HepG2 (cell line): ENCODE measurements at regions not wholly inside any gene's neighbourhood (a gene's known extent, or its start where the extent isn't known, plus 50 kb on each side); places are given as distances from the start of the nearest gene placed in this dataset.
"Not testable (repeated sequence)": the region's sequence is repeated elsewhere in the genome, so short reads cannot be mapped to it uniquely, and the experiment has no call there.

Experiments
- CEBPB ChIP-seq: IDR thresholded peaks from 2 replicates; pipeline ENCODE4 v1.6.1; 2011; ENCODE audit warnings: low read depth, low read length, improper control_type of control experiment, borderline replicate concordance
- CTCF ChIP-seq: sonication (generic); formaldehyde crosslinking; IDR thresholded peaks from 2 replicates; pipeline ENCODE4 v1.5.0; 2020; ENCODE audit warnings: mild to moderate bottlenecking, missing genetic modification reagents, moderate library complexity
- GABPB1 ChIP-seq: IDR thresholded peaks from 2 replicates; pipeline ENCODE4 v1.6.1; 2016; ENCODE audit warnings: mild to moderate bottlenecking, missing genetic modification reagents, moderate library complexity, missing compliant biosample characterization
- PBX3 ChIP-seq: sonication (generic); formaldehyde crosslinking; IDR thresholded peaks from 2 replicates; pipeline ENCODE4 v1.8.1; 2023; ENCODE audit warnings: missing genetic modification reagents, inconsistent platforms, borderline replicate concordance
- POLR2A ChIP-seq, 2 experiments: IDR thresholded peaks; 2 replicates each; pipeline ENCODE4 v1.6.1; 2011; ENCODE audit warnings: low read depth in 2 of 2, low read length in 2 of 2, mild to moderate bottlenecking in 1 of 2, moderate library complexity in 1 of 2; ENCODE audit not compliant: insufficient read depth in 1 of 2
- SAFB2 ChIP-seq: sonication (generic); formaldehyde crosslinking; IDR thresholded peaks from 2 replicates; pipeline ENCODE4 v1.5.1; 2020; ENCODE audit warnings: missing genetic modification reagents, low read depth, mild to moderate bottlenecking, borderline replicate concordance
- SP2 ChIP-seq: sonication (generic); formaldehyde crosslinking; IDR thresholded peaks from 2 replicates; pipeline ENCODE4 v1.5.1; 2020; ENCODE audit warnings: mild to moderate bottlenecking, missing genetic modification reagents
- TCF7 ChIP-seq: sonication (generic); IDR thresholded peaks from 2 replicates; pipeline ENCODE4 v1.6.1; 2016; ENCODE audit warnings: antibody characterized with exemption, low read depth
- ZBTB7B ChIP-seq: sonication (generic); formaldehyde crosslinking; IDR thresholded peaks from 2 replicates; pipeline ENCODE4 v1.4.0; 2020; ENCODE audit warnings: missing genetic modification reagents
- ZNF331 ChIP-seq: sonication (generic); formaldehyde crosslinking; IDR thresholded peaks from 2 replicates; pipeline ENCODE4 v1.4.0; 2020; ENCODE audit warnings: missing genetic modification reagents

- not testable (repeated sequence) for TF ChIP-seq SP2 (CRISPR knock-in tag); ZBTB7B (CRISPR knock-in tag); TCF7; GABPB1 (CRISPR knock-in tag); PBX3; SAFB2; ZNF331 (CRISPR knock-in tag); POLR2A (IDR thresholded peaks at IDR 0.05; ENCODE audit: insufficient read depth in 1 of 2, low read depth in 2 of 2, low read length in 2 of 2); CTCF; CEBPB
Measured at GRCh38 chr20:25987928-25988560, 291.4 kb upstream of the ZNF337 start.
